ENCODE measurements at regions not wholly inside any gene's neighbourhood (a gene's known extent, or its start where the extent isn't known, plus 50 kb on each side); places are given as distances from the start of the nearest gene placed in this dataset.
"Not testable (repeated sequence)": the region's sequence is repeated elsewhere in the genome, so short reads cannot be mapped to it uniquely, and the experiment has no call there.

GRCh38 chr12:128078301-128078971 lies 188.5 kb upstream of the TMEM132C start:
- no peak for DNase-seq (ENCODE audit: low read depth)

GRCh38 chr12:128079446-128079845 lies 187.5 kb upstream of the TMEM132C start:
- no peak for DNase-seq (ENCODE audit: low read depth)

DNA sequence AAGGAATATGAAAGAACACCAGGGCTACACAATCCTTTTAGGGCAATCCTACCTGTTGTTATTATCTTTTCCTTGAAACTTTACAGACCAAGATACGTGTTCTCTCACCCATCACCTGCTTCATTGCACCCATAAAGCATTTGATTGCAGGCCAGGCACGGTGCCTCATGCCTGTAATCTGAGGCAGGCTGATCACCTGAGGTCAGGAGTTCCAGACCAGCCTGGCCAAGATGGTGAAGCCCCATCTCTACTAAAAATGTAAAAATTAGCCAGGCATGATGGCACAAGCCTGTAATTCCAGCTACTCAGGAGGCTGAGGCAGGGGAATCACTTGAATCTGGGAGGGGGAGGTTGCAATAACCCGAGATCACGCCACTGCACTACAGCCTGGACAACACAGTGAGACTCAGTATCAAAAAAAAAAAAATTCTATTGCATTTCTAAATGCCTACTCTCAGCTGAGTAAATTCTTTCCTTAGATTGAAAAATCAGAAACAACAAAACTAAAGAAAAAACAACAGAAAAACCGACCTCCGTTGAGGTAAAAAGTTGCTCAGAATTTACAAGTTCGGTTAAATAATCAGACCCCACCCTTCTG lies 183.7 kb upstream of the TMEM132C start:
- DNase-seq (ENCODE audit: low read depth) = no peak

DNA sequence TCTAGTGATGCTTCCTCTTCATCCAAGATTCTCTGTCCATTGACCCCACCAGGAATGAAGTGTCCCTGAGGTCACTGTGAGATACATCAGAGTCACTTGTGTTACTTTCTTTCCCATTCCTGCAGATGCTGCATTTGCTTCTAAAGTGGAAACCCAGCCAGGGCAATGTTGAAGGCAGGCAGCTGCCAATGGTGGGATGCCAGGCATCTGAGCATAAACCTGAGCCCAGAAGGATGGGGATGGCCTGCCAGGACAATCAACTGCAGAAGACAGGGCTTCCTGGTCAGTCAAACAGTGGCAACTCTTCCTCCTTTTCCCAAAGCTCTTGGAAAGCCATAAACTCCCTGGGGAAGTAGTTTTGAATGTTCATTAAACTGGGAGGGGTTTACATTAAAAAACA lies 178.0 kb upstream of the TMEM132C start:
- DNase-seq (ENCODE audit: low read depth) = no peak

DNA sequence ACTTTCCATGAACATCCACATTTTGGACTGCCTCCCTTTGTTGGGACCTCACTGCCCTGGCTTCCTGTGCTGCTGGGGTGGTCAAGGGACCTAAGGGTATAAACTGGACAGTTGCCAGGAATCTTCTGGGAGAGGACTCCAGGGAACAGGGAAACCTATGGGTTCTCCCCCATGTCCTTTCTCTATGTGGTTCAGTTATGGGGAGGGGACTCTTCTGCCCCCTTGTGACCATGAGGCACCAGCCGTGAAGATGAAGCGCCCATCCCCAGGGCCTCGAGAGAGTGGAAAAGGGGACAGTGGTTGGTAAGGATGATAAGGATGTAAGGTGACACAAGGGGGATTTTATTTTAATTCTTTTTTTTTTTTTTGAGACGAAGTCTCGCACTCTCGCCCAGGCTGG lies 177.0 kb upstream of the TMEM132C start:
- no peak for DNase-seq (ENCODE audit: low read depth)

- DNase-seq (ENCODE audit: low read depth) = no peak
Measured at GRCh38 chr12:128091101-128091720, 175.8 kb upstream of the TMEM132C start.

- no peak for DNase-seq (ENCODE audit: low read depth)
Measured at GRCh38 chr12:128091951-128092382, 175.0 kb upstream of the TMEM132C start.

- no peak for DNase-seq (ENCODE audit: low read depth)
Measured at GRCh38 chr12:128098730-128099129, 168.2 kb upstream of the TMEM132C start.

DNA sequence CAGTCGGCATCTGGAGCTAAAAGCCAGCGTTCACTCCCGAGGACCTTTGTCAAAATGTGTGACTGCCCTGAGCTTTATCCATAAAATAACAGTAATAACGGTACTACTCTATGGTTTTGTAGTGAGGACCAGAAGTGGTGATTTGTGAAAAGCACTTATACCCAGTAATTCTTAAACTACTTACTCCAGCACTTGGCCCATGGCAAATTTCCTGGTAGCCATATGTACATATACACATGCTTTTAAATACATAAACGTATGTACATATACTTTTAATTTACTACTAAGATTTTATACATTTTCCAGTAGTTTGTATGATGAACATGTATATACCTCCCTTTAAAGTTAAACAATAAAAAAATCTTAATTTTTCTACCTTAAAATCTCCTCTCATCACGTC lies 163.8 kb upstream of the TMEM132C start:
- no peak for DNase-seq (ENCODE audit: low read depth)

- DNase-seq (ENCODE audit: low read depth) = no peak
Measured at GRCh38 chr12:128109236-128109635, 157.7 kb upstream of the TMEM132C start.

- DNase-seq (ENCODE audit: low read depth) = no peak
Measured at GRCh38 chr12:128109636-128110035, 157.3 kb upstream of the TMEM132C start.

- no peak for DNase-seq (ENCODE audit: low read depth)
Measured at GRCh38 chr12:128111333-128111732, 155.6 kb upstream of the TMEM132C start.

- DNase-seq (ENCODE audit: low read depth) = no peak
Measured at GRCh38 chr12:128111951-128112350, 155.0 kb upstream of the TMEM132C start.

DNA sequence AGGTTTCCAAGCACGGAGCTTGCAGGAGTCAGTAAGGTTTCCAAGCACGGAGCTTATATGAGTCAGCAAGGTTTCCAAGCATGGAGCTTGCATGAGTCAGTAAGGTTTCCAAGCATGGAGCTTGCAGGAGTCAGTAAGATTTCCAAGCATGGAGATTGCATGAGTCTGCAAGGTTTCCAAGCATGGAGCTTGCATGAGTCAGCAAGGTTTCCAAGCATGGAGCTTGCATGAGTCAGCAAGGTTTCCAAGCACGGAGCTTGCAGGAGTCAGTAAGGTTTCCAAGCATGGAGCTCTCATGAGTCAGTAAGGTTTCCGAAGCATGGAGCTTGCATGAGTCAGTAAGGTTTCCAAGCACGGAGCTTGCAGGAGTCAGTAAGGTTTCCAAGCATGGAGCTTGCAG lies 153.7 kb upstream of the TMEM132C start:
- DNase-seq (ENCODE audit: low read depth) = not testable (repeated sequence)

GRCh38 chr12:128114485-128114884 lies 152.5 kb upstream of the TMEM132C start:
- DNase-seq (ENCODE audit: low read depth) = no peak

GRCh38 chr12:128116537-128116936 lies 150.4 kb upstream of the TMEM132C start:
- no peak for DNase-seq (ENCODE audit: low read depth)

- no peak for DNase-seq (ENCODE audit: low read depth)
Measured at GRCh38 chr12:128120035-128120434, 146.9 kb upstream of the TMEM132C start.

GRCh38 chr12:128121424-128121823 lies 145.5 kb upstream of the TMEM132C start:
- no peak for DNase-seq (ENCODE audit: low read depth)

GRCh38 chr12:128123096-128123495 lies 143.9 kb upstream of the TMEM132C start:
- no peak for DNase-seq (ENCODE audit: low read depth)

DNA sequence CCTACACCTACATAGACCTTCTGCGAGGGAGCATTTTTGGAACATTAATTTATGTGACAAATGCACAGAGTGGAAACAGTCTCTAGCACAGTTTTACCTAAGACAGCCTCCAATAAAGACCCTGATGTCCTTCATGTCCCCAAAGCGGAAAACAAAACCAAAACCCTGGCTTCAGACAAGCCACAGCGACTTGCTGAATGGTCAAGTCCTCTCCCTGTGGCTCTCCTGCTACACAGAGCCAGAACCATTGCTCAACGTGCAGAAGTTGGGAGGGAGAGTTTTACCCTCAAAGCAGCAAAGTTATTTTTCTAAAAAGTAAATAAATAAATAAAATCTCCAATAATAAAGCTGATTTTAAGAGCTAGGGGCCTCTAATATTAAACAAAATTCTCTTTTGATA lies 135.0 kb upstream of the TMEM132C start:
- no peak for DNase-seq (ENCODE audit: low read depth)

GRCh38 chr12:128133321-128134073 lies 133.5 kb upstream of the TMEM132C start:
- DNase-seq (ENCODE audit: low read depth) = no peak

DNA sequence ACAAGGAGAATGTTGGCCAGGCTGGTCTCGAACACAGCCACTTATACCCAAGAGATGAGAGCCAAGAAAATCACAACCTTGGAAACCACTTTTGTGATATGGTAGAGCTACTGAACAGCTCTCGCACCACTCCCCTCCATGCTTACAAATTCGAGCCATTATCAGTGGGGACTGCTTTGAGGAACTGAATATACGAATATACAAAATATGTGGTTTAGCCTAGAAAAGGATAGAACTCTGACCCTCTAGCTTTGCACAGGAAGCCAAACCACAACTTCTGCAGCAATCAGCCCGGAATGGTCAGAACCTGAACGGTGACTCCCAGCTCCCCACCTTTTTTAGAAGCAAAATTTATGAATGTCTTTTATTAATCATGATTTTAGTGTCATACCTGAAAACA lies 129.8 kb upstream of the TMEM132C start:
- no peak for DNase-seq (ENCODE audit: low read depth)

GRCh38 chr12:128138125-128138524 lies 128.8 kb upstream of the TMEM132C start:
- DNase-seq (ENCODE audit: low read depth) = no peak

All from stimulated activated CD8-positive, alpha-beta memory T cell treated with anti-CD3 and anti-CD28 coated beads, Interleukin-15, amount 100 ng/mL, for 1 hour (primary cell).